OCI-LY1 (cell line): ENCODE measurements at regions not wholly inside any gene's neighbourhood (a gene's known extent, or its start where the extent isn't known, plus 50 kb on each side); places are given as distances from the start of the nearest gene placed in this dataset.

Experiments
- H2AFZ ChIP-seq: fragments of 200-600 bp; sonication (generic), shearing (Covaris generic); 2 replicates; pipeline ENCODE4 v1.6.0; 2014; ENCODE audit warnings: antibody characterized with exemption, mild to moderate bottlenecking, low read length
- H3F3A ChIP-seq: fragments of 200-600 bp; sonication (generic), shearing (Covaris generic); 2 replicates; pipeline ENCODE4 v1.6.0; 2014; ENCODE audit warnings: mild to moderate bottlenecking, antibody characterized with exemption, low read length, moderate library complexity; ENCODE audit not compliant: insufficient read depth
- H3K27ac ChIP-seq: fragments of 200-600 bp; sonication (generic); 2 replicates; pipeline ENCODE4 v1.5.1; 2014; ENCODE audit warnings: low read length, mixed run types, mild to moderate bottlenecking, low read depth; ENCODE audit not compliant: poor library complexity, severe bottlenecking
- H3K27me3 ChIP-seq: fragments of 200-600 bp; sonication (generic); 2 replicates; pipeline ENCODE4 v1.6.0; 2014; ENCODE audit warnings: antibody characterized with exemption, mild to moderate bottlenecking, low read length, moderate library complexity; ENCODE audit not compliant: insufficient read depth
- H3K36me3 ChIP-seq: fragments of 200-600 bp; sonication (generic); 2 replicates; pipeline ENCODE4 v1.6.1; 2014; ENCODE audit warnings: mild to moderate bottlenecking, antibody characterized with exemption, low read length, moderate library complexity, mixed read lengths; ENCODE audit not compliant: insufficient read depth
- H3K4me1 ChIP-seq: fragments of 200-600 bp; sonication (generic); 2 replicates; pipeline ENCODE4 v1.5.1; 2014; ENCODE audit warnings: mild to moderate bottlenecking, low read length, moderate library complexity; ENCODE audit not compliant: insufficient read depth, severe bottlenecking
- H3K4me2 ChIP-seq: fragments of 200-600 bp; sonication (generic), shearing (Covaris generic); 2 replicates; pipeline ENCODE4 v1.6.1; 2014; ENCODE audit warnings: low read length
- H3K4me3 ChIP-seq: fragments of 200-600 bp; sonication (generic); 2 replicates; pipeline ENCODE4 v1.5.1; 2014; ENCODE audit warnings: low read length, low read depth, mild to moderate bottlenecking, mixed read lengths; ENCODE audit not compliant: poor library complexity, severe bottlenecking
- H3K79me2 ChIP-seq: fragments of 200-600 bp; shearing (Covaris generic); 2 replicates; pipeline ENCODE4 v1.6.1; 2016; ENCODE audit warnings: mixed run types, low read length, mixed read lengths; ENCODE audit not compliant: insufficient read depth
- H3K9ac ChIP-seq: fragments of 200-600 bp; sonication (generic), shearing (Covaris generic); 2 replicates; pipeline ENCODE4 v1.6.1; 2014; ENCODE audit warnings: mild to moderate bottlenecking, low read length, mixed read lengths
- H3K9me2 ChIP-seq: fragments of 200-600 bp; sonication (generic), shearing (Covaris generic); 2 replicates; pipeline ENCODE4 v1.6.1; 2014; ENCODE audit warnings: low read depth, mild to moderate bottlenecking, low read length, mixed read lengths
- H3K9me3 ChIP-seq: fragments of 200-600 bp; shearing (Covaris generic); 2 replicates; pipeline ENCODE4 v1.6.1; 2014; ENCODE audit warnings: low read length, mixed read lengths
- H4K20me1 ChIP-seq: fragments of 200-600 bp; sonication (generic), shearing (Covaris generic); 2 replicates; pipeline ENCODE4 v1.6.0; 2016; ENCODE audit warnings: mild to moderate bottlenecking, low read length; ENCODE audit not compliant: insufficient read depth
- CTCF ChIP-seq: fragments of 200-600 bp; sonication (generic), shearing (Covaris generic); IDR thresholded peaks from 2 replicates; pipeline ENCODE4 v1.5.1; 2017; ENCODE audit warnings: mild to moderate bottlenecking, antibody characterized with exemption, low read length, moderate library complexity, mixed read lengths
- EZH2 ChIP-seq: fragments of 200-600 bp; sonication (generic), shearing (Covaris generic); IDR thresholded peaks from 2 replicates; pipeline ENCODE4 v1.8.0; 2017; ENCODE audit warnings: borderline replicate concordance, mixed run types, mild to moderate bottlenecking, antibody characterized with exemption, low read length, moderate library complexity, mixed read lengths

- Histone ChIP-seq H3K27ac (no peak overlapping the region), H3K9me2 (no peaks in the 10 kb centered on the region), H3K4me1 (no peaks in the 10 kb centered on the region), H3K36me3 (no peaks in the 10 kb centered on the region), H4K20me1 (no peaks in the 10 kb centered on the region), H3K79me2 (no peaks in the 10 kb centered on the region), H3K4me3 (no peak overlapping the region), H3K9ac (no peak overlapping the region), H3K27me3 (no peaks in the 10 kb centered on the region), H3K4me2 (no peak overlapping the region), H2AFZ (no peak overlapping the region), H3F3A (no peaks in the 10 kb centered on the region), H3K9me3 (no peaks in the 10 kb centered on the region)
- no peak for TF ChIP-seq CTCF
- no peak for TF ChIP-seq EZH2
Observed at GRCh38 chr5:27568811-27569210, 530.4 kb upstream of the CDH9 start.

- Histone ChIP-seq H3K4me3 (no peak overlapping the region), H3K9me2 (no peaks in the 10 kb centered on the region), H3K36me3 (no peaks in the 10 kb centered on the region), H3K27me3 (no peaks in the 10 kb centered on the region), H3K4me1 (no peaks in the 10 kb centered on the region), H3K79me2 (no peaks in the 10 kb centered on the region), H4K20me1 (no peaks in the 10 kb centered on the region), H3K27ac (no peak overlapping the region), H3K9ac (no peak overlapping the region), H3K9me3 (no peaks in the 10 kb centered on the region), H3K4me2 (no peak overlapping the region), H2AFZ (no peak overlapping the region), H3F3A (no peaks in the 10 kb centered on the region)
- TF ChIP-seq CTCF (no peak), EZH2 (no peak)
Observed at GRCh38 chr5:27561408-27561807, 523.0 kb upstream of the CDH9 start.

- no peaks in the 10 kb centered on the region for H3F3A ChIP-seq
- H3K9me3 ChIP-seq, result no peaks in the 10 kb centered on the region
- no peak overlapping the region for H3K4me3 ChIP-seq
- no peak overlapping the region for H2AFZ ChIP-seq
- no peaks in the 10 kb centered on the region for H3K36me3 ChIP-seq
- no peaks in the 10 kb centered on the region for H3K4me1 ChIP-seq
- no peak overlapping the region for H3K4me2 ChIP-seq
- no peaks in the 10 kb centered on the region for H3K79me2 ChIP-seq
- H3K27me3 ChIP-seq, result no peaks in the 10 kb centered on the region
- H3K9ac ChIP-seq, result no peak overlapping the region
- no peaks in the 10 kb centered on the region for H4K20me1 ChIP-seq
- H3K27ac ChIP-seq, result no peak overlapping the region
- no peaks in the 10 kb centered on the region for H3K9me2 ChIP-seq
- TF ChIP-seq EZH2 (no peak), CTCF (no peak)
Observed at GRCh38 chr5:27548484-27548883, 510.1 kb upstream of the CDH9 start.
